ENCODE measurements at regions not wholly inside any gene's neighbourhood (a gene's known extent, or its start where the extent isn't known, plus 50 kb on each side); places are given as distances from the start of the nearest gene placed in this dataset.

GRCh38 chr5:29498860-29499259 is 1694.6 kb upstream of the CDH6 start:
- no peak for ATAC-seq
- no peak for TF ChIP-seq CREB5 (CRISPR knock-in tag; IDR thresholded peaks at IDR 0.05; ENCODE audit: low read depth)
- no peak for TF ChIP-seq SNAI2 (CRISPR knock-in tag; IDR thresholded peaks at IDR 0.05)
- no peak for TF ChIP-seq ZC3H10 (CRISPR knock-in tag; IDR thresholded peaks at IDR 0.05)
- no peak for TF ChIP-seq GLIS3 (CRISPR knock-in tag; IDR thresholded peaks at IDR 0.05)
- TF ChIP-seq TCF4 (CRISPR knock-in tag; IDR thresholded peaks at IDR 0.05; ENCODE audit: borderline replicate concordance) = no peak
- TF ChIP-seq CSDC2 (CRISPR knock-in tag; IDR thresholded peaks at IDR 0.05) = no peak

- TF ChIP-seq BACH2 (CRISPR knock-in tag; IDR thresholded peaks at IDR 0.05; ENCODE audit: borderline replicate concordance) (no peak), ESRRG (CRISPR knock-in tag; IDR thresholded peaks at IDR 0.05) (no peak), ZNF8 (CRISPR knock-in tag; IDR thresholded peaks at IDR 0.05) (no peak), ARNTL (CRISPR knock-in tag; IDR thresholded peaks at IDR 0.05; ENCODE audit: borderline replicate concordance, low read depth) (no peak), ZFP30 (CRISPR knock-in tag; IDR thresholded peaks at IDR 0.05) (no peak), TSHZ2 (CRISPR knock-in tag; IDR thresholded peaks at IDR 0.05) (no peak), CSDC2 (CRISPR knock-in tag; IDR thresholded peaks at IDR 0.05) (no peak), TCF4 (CRISPR knock-in tag; IDR thresholded peaks at IDR 0.05; ENCODE audit: borderline replicate concordance) (no peak), CREB5 (CRISPR knock-in tag; IDR thresholded peaks at IDR 0.05; ENCODE audit: low read depth) (no peak)
- ATAC-seq = no peak
Measured at GRCh38 chr5:29498412-29498811, 1695.1 kb upstream of the CDH6 start.

GRCh38 chr5:29485333-29485732 is 1708.2 kb upstream of the CDH6 start:
- no peak for ATAC-seq
- TF ChIP-seq GLIS3 (CRISPR knock-in tag; IDR thresholded peaks at IDR 0.05) (no peak), CREB5 (CRISPR knock-in tag; IDR thresholded peaks at IDR 0.05; ENCODE audit: low read depth) (no peak), ZFP30 (CRISPR knock-in tag; IDR thresholded peaks at IDR 0.05) (no peak), PATZ1 (CRISPR knock-in tag; IDR thresholded peaks at IDR 0.05; ENCODE audit: borderline replicate concordance) (no peak), ARNTL (CRISPR knock-in tag; IDR thresholded peaks at IDR 0.05; ENCODE audit: borderline replicate concordance, low read depth) (no peak)

- no peak for ATAC-seq
- TF ChIP-seq PATZ1 (CRISPR knock-in tag; IDR thresholded peaks at IDR 0.05; ENCODE audit: borderline replicate concordance) (no peak), ARNTL (CRISPR knock-in tag; IDR thresholded peaks at IDR 0.05; ENCODE audit: borderline replicate concordance, low read depth) (no peak), GLIS3 (CRISPR knock-in tag; IDR thresholded peaks at IDR 0.05) (no peak), ISL1 (CRISPR knock-in tag; IDR thresholded peaks at IDR 0.05) (no peak), RARB (CRISPR knock-in tag; IDR thresholded peaks at IDR 0.05) (no peak), ZFP3 (CRISPR knock-in tag; IDR thresholded peaks at IDR 0.05) (no peak), TSHZ2 (CRISPR knock-in tag; IDR thresholded peaks at IDR 0.05) (no peak), ESRRG (CRISPR knock-in tag; IDR thresholded peaks at IDR 0.05) (no peak), ZNF70 (CRISPR knock-in tag; IDR thresholded peaks at IDR 0.05) (no peak), TOX (CRISPR knock-in tag; IDR thresholded peaks at IDR 0.05; ENCODE audit: borderline replicate concordance) (no peak), CSRNP3 (CRISPR knock-in tag; IDR thresholded peaks at IDR 0.05) (no peak)
Measured at GRCh38 chr5:29469581-29469980, 1723.9 kb upstream of the CDH6 start.

All from SK-N-SH treated with all-trans-retinoic acid at 6 μM for 48 hours (cell line).